ENCODE measurements at regions not wholly inside any gene's neighbourhood (a gene's known extent, or its start where the extent isn't known, plus 50 kb on each side); places are given as distances from the start of the nearest gene placed in this dataset.

DNA sequence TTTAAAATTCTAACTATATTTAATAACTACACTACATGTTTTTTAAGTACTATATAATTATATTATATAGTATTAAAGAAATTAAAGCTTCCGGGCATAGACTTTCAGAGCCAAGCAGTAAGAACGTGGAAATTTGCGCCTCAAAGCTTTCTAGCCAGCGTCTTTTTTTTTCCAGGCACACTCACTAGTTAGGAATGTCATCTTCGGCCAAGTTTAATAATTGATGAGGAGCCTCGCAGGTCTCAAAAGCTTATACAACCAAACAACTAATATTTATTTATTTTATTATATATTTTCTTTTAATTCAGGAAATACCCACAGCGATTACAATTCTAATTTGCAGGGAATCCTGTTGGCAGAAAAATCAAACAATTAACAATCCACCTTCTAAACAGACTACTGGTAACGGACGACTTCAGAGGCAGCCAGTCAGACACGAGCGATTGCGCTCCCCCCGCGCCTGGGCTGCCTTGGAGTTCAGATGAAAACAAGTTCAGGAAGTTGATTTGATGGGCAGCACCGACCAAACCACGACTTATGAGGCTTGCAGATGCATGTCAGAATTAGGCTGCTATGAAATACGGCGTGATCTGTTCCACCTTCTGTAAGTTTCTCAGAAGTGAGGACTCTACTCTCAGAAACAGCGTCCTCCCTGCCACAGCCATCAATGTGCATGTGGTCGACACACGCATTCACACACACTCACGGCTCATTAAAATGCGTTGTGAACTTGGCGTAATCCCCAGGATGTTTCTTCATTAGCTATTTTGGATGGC, 431.8 kb upstream of the MGMT start:
- TF ChIP-seq, protein P1, sequence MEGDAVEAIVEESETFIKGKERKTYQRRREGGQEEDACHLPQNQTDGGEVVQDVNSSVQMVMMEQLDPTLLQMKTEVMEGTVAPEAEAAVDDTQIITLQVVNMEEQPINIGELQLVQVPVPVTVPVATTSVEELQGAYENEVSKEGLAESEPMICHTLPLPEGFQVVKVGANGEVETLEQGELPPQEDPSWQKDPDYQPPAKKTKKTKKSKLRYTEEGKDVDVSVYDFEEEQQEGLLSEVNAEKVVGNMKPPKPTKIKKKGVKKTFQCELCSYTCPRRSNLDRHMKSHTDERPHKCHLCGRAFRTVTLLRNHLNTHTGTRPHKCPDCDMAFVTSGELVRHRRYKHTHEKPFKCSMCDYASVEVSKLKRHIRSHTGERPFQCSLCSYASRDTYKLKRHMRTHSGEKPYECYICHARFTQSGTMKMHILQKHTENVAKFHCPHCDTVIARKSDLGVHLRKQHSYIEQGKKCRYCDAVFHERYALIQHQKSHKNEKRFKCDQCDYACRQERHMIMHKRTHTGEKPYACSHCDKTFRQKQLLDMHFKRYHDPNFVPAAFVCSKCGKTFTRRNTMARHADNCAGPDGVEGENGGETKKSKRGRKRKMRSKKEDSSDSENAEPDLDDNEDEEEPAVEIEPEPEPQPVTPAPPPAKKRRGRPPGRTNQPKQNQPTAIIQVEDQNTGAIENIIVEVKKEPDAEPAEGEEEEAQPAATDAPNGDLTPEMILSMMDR (IDR thresholded peaks at IDR 0.05): no peak
- no peak for TF ChIP-seq POLR2A (IDR thresholded peaks at IDR 0.05)
